ENCODE measurements at regions not wholly inside any gene's neighbourhood (a gene's known extent, or its start where the extent isn't known, plus 50 kb on each side); places are given as distances from the start of the nearest gene placed in this dataset.

DNA sequence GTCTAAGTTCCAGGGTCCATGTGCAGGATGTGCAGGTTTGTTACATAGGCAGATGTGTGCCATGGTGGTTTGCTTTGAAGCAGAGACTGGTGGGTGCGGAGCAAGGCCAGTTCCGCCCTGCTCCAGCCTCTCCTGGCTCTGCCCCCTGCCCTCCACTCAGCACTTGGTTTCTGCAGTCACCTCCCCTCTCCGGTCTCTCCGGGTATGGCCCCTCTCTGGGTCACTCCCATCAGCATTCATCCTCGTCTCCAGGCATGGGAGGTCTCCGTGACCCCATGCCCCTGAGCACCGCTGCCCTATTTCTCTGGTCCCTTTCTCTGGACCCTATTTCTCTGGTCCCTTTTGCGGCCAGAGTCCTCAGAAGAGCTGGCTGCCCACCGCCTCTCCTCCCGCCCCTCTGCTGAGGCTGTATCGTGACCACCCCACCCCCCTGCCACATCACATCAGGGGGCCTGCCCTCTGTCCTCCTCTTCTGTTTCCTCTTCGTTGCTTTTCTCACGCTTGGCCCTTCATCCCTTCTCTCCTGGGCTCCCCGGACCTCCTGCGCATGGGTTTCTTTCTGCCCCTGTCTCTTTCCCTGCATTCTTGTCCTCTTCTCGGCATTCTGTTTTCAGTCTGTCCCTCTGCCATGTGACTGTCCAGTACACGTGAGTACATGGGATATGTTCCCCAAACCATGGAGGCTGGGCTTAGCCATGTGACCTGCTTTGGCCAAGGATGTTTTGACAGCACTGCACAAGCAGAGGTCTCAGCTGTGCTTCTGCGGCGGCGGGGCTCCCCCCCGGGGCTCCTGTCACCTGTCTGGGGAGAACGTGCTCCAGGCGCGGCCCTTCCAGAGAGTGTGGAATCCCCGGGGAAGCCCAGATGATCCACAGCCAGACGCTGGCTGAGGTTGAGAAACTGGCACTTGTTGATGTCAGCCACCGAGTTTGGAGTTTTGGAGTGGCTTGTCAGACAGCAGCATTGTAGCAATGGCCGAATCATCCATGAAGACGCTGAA is 54.4 kb upstream of the C1orf174 start:
- DNase-seq (ENCODE audit: low read depth in 3 of 3): no peak

DNA sequence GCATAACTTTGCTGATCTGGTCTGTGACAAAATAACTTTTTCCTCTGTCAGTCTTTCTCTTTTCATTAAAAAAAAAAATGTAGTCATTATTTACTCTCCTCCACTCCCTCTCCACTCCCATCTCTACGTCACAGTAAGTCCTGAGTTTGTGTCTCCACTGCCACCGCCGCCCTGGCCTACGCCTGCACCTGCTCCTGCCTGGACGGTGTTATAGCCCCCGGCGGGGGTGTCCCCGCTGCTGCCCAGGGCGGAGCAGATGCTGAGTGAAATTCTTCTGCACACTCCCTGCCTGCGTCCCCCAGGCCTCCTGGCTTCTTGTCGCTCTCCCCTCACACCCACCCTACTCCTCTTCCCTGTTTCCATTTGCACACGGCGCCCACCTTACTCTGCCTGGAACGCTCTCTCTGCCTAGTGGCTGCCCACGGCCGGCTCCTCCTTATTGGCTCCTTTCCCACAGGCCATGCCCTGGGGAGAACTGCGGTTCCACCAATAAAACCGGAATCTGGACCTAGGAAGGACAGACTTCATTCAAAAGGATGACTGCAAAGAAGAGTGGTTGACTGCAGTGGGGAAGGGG is 55.2 kb upstream of the C1orf174 start:
- no peak for DNase-seq (ENCODE audit: low read depth in 3 of 3)

DNA sequence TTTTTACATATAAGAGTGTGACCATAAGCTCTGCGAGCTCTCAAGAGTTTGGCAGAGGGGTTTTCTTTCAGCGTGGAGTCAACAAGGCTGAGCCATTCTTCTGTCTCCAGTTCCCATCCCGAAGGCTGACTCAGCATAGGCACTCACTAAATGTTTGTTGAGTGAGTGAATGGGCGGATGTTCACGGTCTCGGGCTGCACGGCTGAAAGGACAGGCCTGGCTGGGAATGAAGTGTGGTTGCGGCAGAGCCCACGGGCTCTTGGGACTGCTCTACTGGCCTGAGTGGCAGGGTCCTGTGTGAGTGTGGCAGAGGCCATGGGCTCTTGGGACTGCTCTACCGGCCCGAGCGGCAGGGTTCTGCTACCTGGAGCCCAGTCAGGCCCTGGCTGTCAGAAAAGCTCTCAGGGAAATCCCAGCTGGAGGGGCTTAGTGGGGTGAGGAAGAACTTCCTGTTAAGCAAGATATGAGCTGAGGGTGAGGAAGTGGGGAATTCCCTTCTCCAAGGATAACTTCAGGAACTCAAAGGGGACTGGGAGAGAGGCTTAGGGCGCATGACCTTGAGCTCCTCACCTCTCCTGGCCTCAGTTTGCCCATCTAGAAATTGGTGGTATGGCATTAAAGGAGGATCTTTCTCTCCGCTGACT is 56.6 kb upstream of the C1orf174 start:
- no peak for DNase-seq (ENCODE audit: low read depth in 3 of 3)

DNA sequence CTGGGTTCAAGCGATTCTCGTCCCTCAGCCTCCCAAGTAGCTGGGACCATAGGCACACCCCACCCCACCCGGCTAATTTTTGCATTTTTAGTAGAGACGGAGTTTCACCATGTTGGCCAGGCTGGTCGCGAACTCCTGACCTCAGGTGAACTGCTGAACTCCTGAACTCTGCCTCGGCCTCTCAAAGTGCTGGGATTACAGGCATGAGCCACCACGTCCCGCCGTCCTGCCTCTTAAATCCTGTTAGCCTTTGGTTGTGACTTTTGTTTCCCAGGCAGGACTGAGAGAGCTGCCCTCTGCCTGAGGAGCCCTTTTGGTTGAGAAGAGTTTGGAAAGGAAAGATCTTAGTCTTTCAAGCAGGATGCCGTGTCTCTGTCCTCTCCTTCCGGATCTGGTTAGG is 59.3 kb upstream of the C1orf174 start:
- no peak for DNase-seq (ENCODE audit: low read depth in 3 of 3)

DNA sequence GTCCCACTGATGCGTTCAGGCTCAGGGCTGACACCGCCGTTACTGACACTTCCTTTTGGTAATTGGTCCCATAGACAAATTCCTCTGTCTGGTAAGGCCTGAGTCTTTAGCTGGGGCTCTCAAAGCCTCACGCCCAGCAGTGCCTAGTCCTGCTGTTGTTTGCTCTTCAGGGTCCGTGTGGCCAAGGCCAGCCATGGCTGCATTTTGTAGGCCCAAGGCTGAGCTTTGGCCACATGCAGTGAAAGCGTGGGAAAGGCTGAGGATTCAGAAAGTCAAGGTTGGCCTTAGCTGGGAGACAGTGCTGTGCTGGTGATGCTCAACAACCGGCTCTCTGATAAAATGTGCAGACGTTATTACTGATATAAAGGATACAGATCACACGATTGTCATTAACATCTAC is 63.5 kb upstream of the C1orf174 start:
- no peak for DNase-seq (ENCODE audit: low read depth in 3 of 3)

DNA sequence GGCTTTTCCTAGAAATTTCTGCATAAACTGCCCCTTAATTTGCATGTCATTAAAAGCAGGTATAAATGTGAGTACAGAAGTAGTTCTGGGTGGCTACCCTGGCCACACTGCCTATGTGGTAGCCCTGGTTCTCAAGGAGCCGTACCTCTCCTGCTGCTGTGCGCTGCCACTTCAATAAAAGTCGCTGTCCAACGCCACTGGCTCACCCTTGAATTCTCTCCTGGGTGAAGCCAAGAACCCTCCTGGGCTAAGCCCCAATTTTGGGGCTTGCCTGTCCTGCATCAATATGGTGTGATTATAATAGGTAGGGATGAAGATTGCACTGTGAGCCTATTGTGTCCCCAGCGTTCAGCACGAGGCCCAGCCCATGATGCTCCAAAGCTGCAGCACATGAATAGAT is 65.6 kb upstream of the C1orf174 start:
- DNase-seq (ENCODE audit: low read depth in 3 of 3): no peak

DNA sequence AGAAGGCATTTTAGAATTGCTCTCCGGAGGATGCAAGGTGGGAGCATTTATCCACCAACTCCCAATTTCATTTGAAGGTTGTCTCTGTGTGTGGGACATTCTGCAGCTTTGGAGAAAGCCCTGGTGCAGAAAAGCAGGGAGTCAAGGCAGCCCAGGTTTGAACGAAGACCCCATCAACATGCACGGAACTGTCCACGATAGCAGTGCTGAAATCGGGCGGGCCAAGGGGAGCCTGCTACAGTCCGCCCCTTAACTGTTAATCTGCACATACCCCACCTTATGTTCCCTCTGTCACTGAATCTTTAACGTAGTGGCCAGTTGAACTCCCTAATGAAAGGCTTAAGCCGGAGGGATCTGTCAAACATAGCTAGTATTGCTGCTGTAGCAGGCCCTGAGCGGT is 68.8 kb upstream of the C1orf174 start:
- no peak for DNase-seq (ENCODE audit: low read depth in 3 of 3)

DNA sequence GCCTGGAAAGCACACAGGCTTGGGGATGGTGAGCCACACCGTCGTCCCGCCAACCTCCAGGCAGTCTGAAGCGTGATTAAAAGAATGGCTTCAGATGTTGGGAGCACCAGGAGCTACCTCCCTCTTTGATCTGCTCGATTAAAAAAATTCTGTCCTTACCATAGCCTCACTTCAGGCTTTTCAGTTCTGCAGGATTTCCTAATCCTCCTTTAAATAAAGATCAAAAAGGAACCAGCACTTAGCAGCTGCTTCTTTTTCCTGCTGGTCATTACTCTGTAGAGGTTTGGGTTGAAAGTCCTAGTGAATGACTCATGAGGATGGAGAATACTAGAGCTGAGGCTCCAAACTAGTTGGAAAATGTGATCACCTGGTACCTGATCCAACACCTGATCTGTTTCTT is 71.9 kb upstream of the C1orf174 start:
- no peak for DNase-seq (ENCODE audit: low read depth in 3 of 3)

DNA sequence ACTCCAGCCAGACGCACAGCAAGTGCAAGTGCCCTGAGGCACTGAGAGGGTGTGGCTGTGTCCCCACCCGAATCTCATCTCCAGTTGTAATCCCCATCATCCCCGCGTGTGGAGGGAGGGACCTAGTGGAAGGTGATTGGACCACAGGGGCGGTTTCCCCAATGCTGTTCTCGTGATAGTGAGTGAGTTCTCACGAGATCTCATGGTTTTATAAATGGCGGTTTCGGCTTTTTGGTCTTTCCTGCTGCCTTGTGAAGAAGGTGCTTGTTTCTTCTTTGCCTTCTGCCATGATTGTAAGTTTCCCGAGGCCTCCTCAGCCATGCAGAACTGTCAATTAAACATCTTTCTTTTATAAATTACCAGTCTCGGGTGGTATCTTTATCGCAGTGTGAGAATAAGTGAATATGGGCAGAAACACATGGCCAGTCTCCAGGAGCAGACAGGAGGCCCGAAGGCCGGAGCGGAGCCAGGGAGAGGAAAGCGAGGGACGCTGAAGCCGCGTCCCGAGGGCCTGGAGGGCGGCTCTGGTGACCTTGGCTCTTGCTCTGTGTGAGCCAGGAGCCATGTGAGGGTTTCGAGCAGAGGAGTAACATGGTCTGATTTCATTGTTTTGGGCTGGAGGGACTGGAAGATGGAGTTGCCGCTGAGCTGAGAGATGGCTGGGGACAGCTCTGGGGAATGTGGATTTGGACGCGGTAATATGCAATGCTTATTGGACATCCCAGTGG is 76.0 kb upstream of the C1orf174 start:
- DNase-seq (ENCODE audit: low read depth in 3 of 3): no peak

DNA sequence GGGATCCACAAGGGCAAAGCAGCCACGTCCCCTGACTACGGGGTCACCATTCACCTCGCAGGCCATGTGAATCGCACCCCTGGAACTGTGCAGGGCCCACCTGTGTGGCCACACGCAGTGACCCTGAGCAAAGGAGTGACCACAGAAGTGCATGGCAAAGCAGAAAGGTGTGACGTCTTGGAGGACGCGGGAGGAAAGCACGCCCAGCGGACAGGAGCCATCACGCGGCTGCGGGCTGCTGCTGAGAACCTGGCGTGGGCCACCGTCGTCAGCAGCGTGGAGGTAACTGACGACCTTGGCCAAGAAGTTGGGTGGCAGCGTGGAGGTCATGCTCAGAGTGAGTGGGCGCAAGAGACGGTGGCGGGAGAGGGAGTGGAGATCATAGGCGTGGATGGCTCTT is 76.7 kb upstream of the C1orf174 start:
- DNase-seq (ENCODE audit: low read depth in 3 of 3): no peak

DNA sequence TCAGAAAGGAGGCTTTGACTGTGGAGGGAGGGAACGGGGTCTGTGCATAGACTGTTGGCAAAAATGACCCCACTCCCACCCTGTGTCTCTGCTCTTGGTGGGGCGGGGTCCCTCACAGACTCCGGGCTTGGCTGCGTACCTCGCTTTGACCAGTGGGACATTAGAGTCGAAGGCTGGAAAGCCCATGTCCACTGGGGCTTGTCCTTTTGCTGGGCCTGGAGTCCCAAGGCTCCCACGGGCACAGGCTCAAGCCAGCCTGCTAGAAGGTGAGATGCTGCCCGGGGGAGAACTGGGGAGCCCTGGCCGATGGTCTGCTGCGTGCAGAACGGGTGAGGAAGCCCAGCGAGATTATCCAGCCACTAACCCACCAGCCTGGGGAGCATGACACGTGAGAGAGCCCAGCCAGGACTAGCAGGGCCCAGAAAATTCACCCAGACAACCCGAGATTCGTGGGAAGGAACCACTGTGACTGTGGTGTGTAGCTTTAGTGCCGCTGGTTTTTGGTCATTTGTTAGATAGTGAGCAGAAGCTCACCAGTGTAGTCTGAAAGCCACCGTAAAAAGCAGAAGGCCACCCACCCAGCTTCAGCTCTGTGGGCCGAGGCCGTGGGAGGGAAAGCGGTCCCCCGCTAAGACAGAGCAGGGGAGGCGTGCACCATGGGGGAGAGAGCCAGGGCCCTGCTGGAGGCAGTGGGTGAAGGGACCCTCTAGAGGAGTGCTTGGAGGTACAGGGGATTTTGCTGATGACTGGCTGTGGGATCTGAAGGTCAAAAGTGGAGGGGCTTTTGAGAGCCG is 78.3 kb upstream of the C1orf174 start:
- DNase-seq (ENCODE audit: low read depth in 3 of 3): no peak

DNA sequence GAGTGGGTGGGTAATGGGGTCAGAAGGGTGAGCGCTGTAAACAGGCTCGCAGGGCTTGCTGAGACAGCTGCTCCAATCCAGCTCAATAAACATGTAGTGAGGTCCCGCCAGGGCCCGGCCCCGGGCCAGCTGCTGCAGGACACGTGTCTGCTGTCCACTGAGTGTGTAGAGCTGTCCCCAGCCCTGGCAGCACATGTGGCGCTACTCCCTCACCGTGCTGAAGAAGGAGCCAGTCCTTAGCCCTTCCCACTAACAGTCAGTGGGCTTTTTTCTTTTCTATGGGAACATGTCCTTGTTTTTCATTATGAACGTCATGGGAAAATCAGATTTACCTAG is 78.9 kb upstream of the C1orf174 start:
- DNase-seq (ENCODE audit: low read depth in 3 of 3): no peak

DNA sequence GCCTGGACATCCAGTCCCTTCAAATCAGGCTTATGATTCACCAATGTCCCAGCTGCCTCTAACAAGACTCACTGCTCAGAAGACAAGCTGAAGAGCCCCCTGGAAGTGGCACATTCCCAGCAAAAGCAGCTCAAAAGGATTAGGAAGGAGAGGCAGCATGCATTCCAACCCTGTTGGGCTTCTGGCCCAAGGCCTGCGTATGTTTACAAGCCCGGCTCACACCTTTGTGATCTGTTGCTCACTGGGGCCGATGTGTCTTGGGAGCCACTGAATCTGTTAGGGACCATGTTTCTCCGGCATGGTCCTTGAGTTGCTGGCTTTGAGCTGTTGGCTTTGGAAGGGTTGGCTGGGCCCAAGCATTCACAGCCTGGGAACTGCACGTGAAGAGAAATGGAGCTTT is 81.2 kb upstream of the C1orf174 start:
- no peak for DNase-seq (ENCODE audit: low read depth in 3 of 3)

DNA sequence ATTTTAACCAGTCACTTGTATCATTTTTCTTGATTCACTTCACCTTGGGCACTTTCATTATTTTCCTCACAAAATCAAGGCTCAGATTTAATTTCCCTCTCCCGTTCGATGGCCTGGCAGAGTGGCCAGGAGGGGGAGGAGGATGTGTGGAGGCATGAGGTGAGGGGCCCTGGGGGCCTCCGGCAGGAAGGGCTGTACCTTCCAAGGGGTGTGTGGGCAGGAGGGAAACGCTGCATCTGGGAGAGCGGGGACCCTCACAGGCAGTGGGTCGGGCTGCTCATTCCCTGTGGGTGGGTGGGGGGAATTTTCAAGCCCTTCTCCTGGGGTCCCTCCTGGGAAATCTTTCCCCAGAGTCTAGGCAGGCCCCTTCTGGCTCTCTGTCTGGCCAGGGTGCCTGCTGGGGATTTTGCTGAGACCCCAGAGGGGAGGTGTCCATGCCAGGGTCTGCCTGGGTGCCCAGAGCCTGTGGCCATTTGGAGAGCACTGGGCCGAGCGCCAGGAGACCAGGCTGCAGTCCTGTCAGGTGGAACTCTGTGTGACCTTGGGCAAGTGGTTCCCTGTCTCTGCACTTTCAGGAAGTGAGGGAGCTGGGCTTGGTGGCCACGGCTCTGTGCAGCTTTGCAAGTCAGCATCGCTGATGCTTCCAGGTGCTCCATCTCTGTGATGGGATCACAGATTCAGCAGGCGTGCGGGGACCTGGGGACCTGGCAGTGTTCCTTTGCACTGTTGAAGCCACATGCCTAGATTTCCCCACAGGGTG is 81.9 kb upstream of the C1orf174 start:
- DNase-seq (ENCODE audit: low read depth in 3 of 3): no peak

DNA sequence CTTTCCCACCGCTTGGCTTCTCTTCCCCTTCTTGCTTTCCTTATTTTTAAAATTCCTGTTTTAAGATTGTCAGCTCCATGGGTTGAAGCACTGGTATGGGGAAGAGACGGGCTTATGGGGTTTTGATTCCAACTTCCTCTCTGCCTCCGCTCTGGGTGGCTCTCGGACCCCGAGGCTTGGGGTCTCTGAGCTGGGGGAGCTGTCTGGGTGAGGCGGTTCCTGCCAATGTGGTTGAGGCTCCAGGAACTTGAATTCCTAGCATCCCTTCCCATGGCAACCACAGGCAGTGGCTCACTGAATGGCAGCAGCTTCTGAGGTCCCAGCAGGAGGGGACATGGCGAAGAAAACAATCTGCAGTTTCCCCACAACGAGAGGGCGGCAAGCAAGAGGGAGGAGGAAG is 83.1 kb upstream of the C1orf174 start:
- no peak for DNase-seq (ENCODE audit: low read depth in 3 of 3)

DNA sequence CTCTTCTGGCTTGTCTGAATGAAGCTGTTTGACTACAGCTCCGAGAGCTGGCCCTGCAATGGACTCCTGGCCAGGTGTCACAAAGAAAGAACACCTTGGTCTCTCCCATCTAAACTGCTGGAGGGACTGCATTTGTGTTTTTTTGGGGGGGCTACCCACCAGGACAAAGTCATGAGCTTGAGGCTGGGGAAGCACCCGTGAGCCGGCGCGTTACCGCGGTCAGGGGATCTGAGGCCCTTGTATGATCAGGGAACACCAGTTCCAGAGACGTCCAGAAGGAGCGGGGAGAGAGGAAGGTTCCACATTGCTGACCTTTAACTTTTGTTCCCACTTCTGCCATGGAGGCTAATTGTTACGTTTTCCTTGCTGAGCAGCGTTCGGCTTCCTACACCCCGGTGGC is 84.5 kb upstream of the C1orf174 start:
- DNase-seq (ENCODE audit: low read depth in 3 of 3): no peak

DNA sequence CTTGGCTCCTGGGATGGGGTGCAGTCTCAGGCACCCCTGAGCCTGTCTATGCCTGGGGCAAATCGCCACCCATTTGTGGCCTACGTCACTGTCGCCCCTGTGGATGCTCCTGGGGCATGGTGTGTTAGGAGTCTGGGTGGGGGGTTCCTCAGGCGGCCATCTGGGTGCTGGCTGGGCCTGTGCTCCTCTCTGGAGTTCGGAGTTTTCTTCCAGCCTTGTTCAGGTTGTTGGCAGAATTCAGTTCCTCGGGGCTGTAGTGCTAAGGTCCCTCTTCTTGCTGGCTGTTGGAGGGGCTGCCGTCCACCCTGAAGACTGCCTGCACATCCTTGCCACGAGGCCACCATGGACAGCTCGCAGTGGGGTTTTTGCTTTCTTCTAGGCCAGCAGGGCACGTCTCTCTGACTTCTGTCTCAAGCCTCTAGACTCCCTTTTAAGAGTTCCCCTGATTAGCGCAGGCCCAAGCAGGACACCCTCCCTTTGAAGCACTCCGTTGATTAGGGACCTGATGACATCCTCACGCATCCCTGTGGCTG is 86.7 kb upstream of the C1orf174 start:
- no peak for DNase-seq (ENCODE audit: low read depth in 3 of 3)

DNA sequence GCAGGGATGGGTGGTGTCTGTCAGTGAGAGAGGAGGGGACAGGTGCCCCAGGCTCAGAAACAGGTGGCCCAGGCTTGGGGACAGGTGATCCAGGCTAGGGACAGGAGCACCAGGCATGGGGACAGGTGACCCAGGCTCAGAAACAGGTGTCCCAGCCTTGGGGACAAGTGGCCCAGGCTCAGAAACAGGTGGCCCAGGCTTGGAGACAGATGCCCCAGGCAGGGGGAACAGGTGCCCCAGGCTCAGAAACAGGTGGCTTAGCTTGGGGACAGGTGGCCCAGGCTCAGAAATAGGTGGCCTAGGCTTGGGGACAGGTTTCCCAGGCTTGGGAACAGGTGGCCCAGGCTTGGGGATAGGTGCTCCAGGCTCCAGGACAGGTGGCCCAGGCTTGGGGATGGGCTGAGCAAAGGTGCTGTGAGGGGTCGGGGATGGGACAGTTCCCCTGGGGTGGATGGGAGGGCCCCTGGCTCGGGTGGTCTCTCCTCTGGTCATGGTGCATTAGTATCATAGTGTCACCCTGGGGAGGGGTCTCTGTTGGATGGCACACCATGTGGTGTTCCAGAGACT is 87.7 kb upstream of the C1orf174 start:
- no peak for DNase-seq (ENCODE audit: low read depth in 3 of 3)

DNA sequence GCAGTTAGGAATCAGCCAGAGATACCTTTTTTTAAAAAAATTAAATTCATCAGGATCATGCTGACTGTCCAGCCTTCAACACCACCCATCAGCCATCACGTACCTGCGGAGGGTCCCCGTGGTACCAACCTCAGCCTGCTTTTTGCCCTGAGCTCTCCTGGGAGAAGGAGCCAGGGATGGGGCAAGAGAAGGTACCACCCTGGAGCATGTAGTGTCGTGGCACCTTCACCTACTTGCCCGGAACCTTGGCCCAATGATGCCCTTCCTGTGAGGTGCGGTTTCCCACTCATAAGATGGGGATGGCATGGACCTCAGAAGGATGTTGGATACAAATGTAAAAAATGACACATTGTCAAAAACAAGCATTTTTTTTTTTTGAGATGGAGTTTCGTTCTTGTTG is 88.4 kb upstream of the C1orf174 start:
- no peak for DNase-seq (ENCODE audit: low read depth in 3 of 3)

DNA sequence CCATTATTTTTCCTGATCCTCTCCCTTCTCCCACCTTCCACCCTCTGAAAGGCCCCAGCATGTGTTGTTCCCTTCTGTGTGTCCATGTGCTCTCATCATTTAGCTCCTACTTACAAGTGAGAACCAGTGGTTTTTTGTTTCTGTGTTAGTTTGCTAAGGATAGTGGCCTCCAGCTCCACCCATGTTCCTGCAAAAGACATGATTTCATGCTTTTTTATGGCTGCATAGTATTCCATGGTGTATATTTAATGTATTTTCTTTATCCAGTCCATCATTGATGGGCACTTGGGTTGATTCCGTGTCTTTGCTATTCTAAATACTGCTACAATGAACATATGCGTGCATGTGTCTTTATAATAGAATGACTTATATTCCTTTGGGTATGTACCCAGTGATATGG is 89.4 kb upstream of the C1orf174 start:
- DNase-seq (ENCODE audit: low read depth in 3 of 3): no peak

Data from stimulated activated CD4-positive, alpha-beta T cell treated with anti-CD3 and anti-CD28 coated beads, TNF-alpha, amount 100 ng/mL, for 24 hours (primary cell).